DOHH2 (cell line): ENCODE measurements at regions not wholly inside any gene's neighbourhood (a gene's known extent, or its start where the extent isn't known, plus 50 kb on each side); places are given as distances from the start of the nearest gene placed in this dataset.

ENCODE experiments used
- CTCF ChIP-seq: fragments of 200-600 bp; sonication (generic); IDR thresholded peaks from one replicate; pipeline ENCODE4 v1.5.1; 2014; ENCODE audit warnings: antibody characterized with exemption, mild to moderate bottlenecking, low read depth, low read length; ENCODE audit not compliant: poor library complexity, severe bottlenecking
- EZH2phosphoT487 ChIP-seq: fragments of 200-600 bp; sonication (generic); IDR thresholded peaks from 2 replicates; pipeline ENCODE4 v1.6.1; 2017; ENCODE audit warnings: borderline replicate concordance, mild to moderate bottlenecking, antibody characterized with exemption, low read length, moderate library complexity, mixed read lengths

DNA sequence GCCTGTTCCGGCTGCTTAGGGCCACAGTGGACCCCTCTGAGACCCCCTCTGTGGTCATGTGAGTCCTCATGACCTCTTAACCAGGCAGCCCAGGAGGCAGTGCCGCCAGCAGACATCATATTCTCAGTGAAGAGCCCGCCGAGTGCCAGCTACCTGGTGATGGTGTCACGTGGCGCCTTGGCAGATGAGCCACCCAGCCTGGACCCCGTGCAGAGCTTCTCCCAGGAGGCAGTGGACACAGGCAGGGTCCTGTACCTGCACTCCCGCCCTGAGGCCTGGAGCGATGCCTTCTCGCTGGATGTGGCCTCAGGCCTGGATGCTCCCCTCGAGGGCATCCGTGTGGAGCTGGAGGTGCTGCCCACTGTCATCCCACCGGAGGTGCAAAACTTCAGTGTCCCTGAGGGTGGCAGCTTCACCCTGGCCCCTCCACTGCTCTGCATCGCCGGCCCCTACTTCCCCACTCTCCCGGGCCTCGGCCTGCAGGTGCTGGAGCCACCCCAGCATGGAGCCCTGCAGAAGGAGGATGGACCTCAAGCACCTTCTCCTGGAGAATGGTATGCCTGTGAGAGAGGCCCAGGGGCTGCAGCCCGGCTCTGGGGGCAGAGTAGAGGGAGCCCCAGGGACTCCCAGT, 176.1 kb downstream of the TBC1D2B start:
- TF ChIP-seq CTCF, result no peak
- TF ChIP-seq EZH2phosphoT487, result no peak
